Neuronal stem cell (in vitro differentiated cells): ENCODE measurements at regions not wholly inside any gene's neighbourhood (a gene's known extent, or its start where the extent isn't known, plus 50 kb on each side); places are given as distances from the start of the nearest gene placed in this dataset.

Source experiments
- DNase-seq: peaks from one replicate; pipeline ENCODE4 v3.0.0-alpha.2; 2013; ENCODE audit warnings: low spot score
- H2AFZ ChIP-seq: one replicate; pipeline ENCODE4 v1.6.1; 2013; ENCODE audit warnings: mild to moderate bottlenecking, low read length, inconsistent platforms
- H2AK5ac ChIP-seq: 2 replicates; pipeline ENCODE4 v1.6.1; 2013; ENCODE audit warnings: low read depth, mild to moderate bottlenecking, inconsistent platforms, low read length, moderate library complexity, mixed read lengths
- H2BK120ac ChIP-seq: 2 replicates; pipeline ENCODE4 v1.6.1; 2013; ENCODE audit warnings: low read depth, mild to moderate bottlenecking, inconsistent platforms, low read length, moderate library complexity, mixed read lengths
- H2BK12ac ChIP-seq: one replicate; pipeline ENCODE4 v1.6.1; 2013; ENCODE audit warnings: low read length, inconsistent platforms
- H2BK15ac ChIP-seq: 2 replicates; pipeline ENCODE4 v1.6.1; 2013; ENCODE audit warnings: mild to moderate bottlenecking, low read length, inconsistent platforms, mixed read lengths
- H2BK5ac ChIP-seq: one replicate; pipeline ENCODE4 v1.6.1; 2013; ENCODE audit warnings: inconsistent platforms, mild to moderate bottlenecking, low read length, moderate library complexity
- H3K14ac ChIP-seq: one replicate; pipeline ENCODE4 v1.6.1; 2013; ENCODE audit warnings: low read length, inconsistent platforms
- H3K18ac ChIP-seq: 2 replicates; pipeline ENCODE4 v1.6.1; 2013; ENCODE audit warnings: low read length, inconsistent platforms
- H3K23ac ChIP-seq: 2 replicates; pipeline ENCODE4 v1.6.1; 2013; ENCODE audit warnings: low read depth, mild to moderate bottlenecking, mixed read lengths, low read length, inconsistent platforms; ENCODE audit not compliant: poor library complexity
- H3K27ac ChIP-seq: replicated peaks from 3 replicates; pipeline ENCODE4 v1.5.1; 2013; ENCODE audit warnings: low read length, inconsistent platforms
- H3K27me3 ChIP-seq, 3 experiments: 2 replicates each; pipeline ENCODE4 v1.6.1; 2013; ENCODE audit warnings: low read length in 3 of 3, mild to moderate bottlenecking in 2 of 3, inconsistent platforms in 1 of 3, low read depth in 1 of 3, mixed read lengths in 1 of 3, moderate library complexity in 1 of 3; ENCODE audit not compliant: control insufficient read depth in 3 of 3, insufficient read depth in 3 of 3
- H3K36me3 ChIP-seq, 2 donors: replicated peaks in 1 of 2; 2 replicates each; pipeline ENCODE4 v1.6.1; 2013; ENCODE audit warnings: low read length in 2 of 2; ENCODE audit not compliant: control insufficient read depth in 2 of 2, insufficient read depth in 2 of 2
- H3K4ac ChIP-seq: 2 replicates; pipeline ENCODE4 v1.6.1; 2013; ENCODE audit warnings: inconsistent platforms, mild to moderate bottlenecking, low read length, moderate library complexity
- H3K4me1 ChIP-seq, 2 donors: 1 replicate in 1 of 2; 2 replicates in 1 of 2; pipeline ENCODE4 v1.6.1; 2013; ENCODE audit warnings: low read length in 2 of 2, low read depth in 1 of 2; ENCODE audit not compliant: control insufficient read depth in 2 of 2, insufficient read depth in 1 of 2
- H3K4me2 ChIP-seq: one replicate; pipeline ENCODE4 v1.6.1; 2013; ENCODE audit warnings: mild to moderate bottlenecking, low read length, inconsistent platforms; ENCODE audit not compliant: insufficient read depth, poor library complexity, severe bottlenecking
- H3K4me3 ChIP-seq, 2 donors: 2 replicates each; pipeline ENCODE4 v1.5.1; 2013; ENCODE audit warnings: low read length in 2 of 2, mild to moderate bottlenecking in 2 of 2, inconsistent platforms in 1 of 2, moderate library complexity in 1 of 2
- H3K79me1 ChIP-seq: one replicate; pipeline ENCODE4 v1.6.1; 2013; ENCODE audit warnings: low read depth, mild to moderate bottlenecking, inconsistent platforms, low read length, moderate library complexity
- H3K9ac ChIP-seq: one replicate; pipeline ENCODE4 v1.6.1; 2013; ENCODE audit warnings: mild to moderate bottlenecking, low read depth, low read length, inconsistent platforms; ENCODE audit not compliant: poor library complexity
- H3K9me3 ChIP-seq, 2 donors: replicated peaks in 1 of 2; 2 replicates each; pipeline versions ENCODE3 to v1.6.1; 2013; ENCODE audit warnings: low read length in 2 of 2, mild to moderate bottlenecking in 2 of 2, inconsistent platforms in 1 of 2, low read depth in 1 of 2, mixed read lengths in 1 of 2, moderate library complexity in 1 of 2; ENCODE audit not compliant: control insufficient read depth in 2 of 2, insufficient read depth in 1 of 2
- H4K8ac ChIP-seq: one replicate; pipeline ENCODE4 v1.6.1; 2013; ENCODE audit warnings: low read depth, mild to moderate bottlenecking, inconsistent platforms, low read length, moderate library complexity
- H4K91ac ChIP-seq: one replicate; pipeline ENCODE4 v1.6.1; 2013; ENCODE audit warnings: low read length, low read depth, mild to moderate bottlenecking, inconsistent platforms; ENCODE audit not compliant: poor library complexity
- WGBS, 2 donors: extraction: QIAGEN DNeasy Blood & Tissue Kit; methylation state at CpG; one replicate each; pipeline ENCODE4 v1.1.7; 2013; ENCODE audit warnings: missing lambda C conversion rate in 2 of 2, mixed read lengths in 1 of 2; ENCODE audit not compliant: insufficient read length in 2 of 2, insufficient replicate concordance in 1 of 2; ENCODE audit errors: extremely low coverage in 2 of 2; 5-methylcytosine and 5-hydroxymethylcytosine counted together

DNA sequence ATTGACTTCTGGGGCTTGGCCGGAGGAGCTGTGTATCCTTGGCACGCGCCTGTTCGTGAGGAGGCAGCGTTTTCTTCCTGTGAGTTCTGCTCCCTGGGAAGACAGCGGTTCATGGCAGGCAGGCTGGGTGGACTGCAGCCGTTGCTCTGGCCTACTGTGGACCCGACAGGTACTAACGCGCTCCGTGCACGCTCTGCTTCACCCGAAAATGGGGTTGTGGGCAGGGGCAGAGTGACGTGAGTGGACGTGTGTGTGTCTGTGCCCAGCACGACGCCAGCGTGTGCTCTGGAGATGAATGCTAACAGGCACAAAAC is 179.1 kb downstream of the KIF26A start:
- peak overlapping the region; percentile 31 for H3K18ac ChIP-seq
- H4K91ac ChIP-seq = peak overlapping the region; percentile 26
- H2AK5ac ChIP-seq = no peak overlapping the region
- no peak overlapping the region for H2AFZ ChIP-seq
- no peak for DNase-seq
- H3K79me1 ChIP-seq = no peaks in the 10 kb centered on the region
- H3K14ac ChIP-seq = no peak overlapping the region
- H2BK120ac ChIP-seq = no peak overlapping the region
- no peak overlapping the region for H2BK12ac ChIP-seq
- peaks cover 0 to 28% (median 0%) of the 10 kb centered on the region in 3 experiments for H3K27me3 ChIP-seq
- H3K9me3 ChIP-seq = no peaks in the 10 kb centered on the region
- H3K4me1 ChIP-seq = no peaks in the 10 kb centered on the region
- H3K36me3 ChIP-seq = no peaks in the 10 kb centered on the region
- H3K4ac ChIP-seq = no peak overlapping the region
- no peak overlapping the region for H2BK5ac ChIP-seq
- H4K8ac ChIP-seq = no peak overlapping the region
- H2BK15ac ChIP-seq = no peak overlapping the region
- no peak overlapping the region for H3K4me2 ChIP-seq
- no peak overlapping the region for H3K23ac ChIP-seq
- peak overlapping the region; percentile 10 for H3K9ac ChIP-seq
- WGBS, 2 donors = no CpG with 5 or more reads among the region's 18 CpGs
- H3K4me3 ChIP-seq = no peak overlapping the region
- H3K27ac ChIP-seq = no peak overlapping the region

DNA sequence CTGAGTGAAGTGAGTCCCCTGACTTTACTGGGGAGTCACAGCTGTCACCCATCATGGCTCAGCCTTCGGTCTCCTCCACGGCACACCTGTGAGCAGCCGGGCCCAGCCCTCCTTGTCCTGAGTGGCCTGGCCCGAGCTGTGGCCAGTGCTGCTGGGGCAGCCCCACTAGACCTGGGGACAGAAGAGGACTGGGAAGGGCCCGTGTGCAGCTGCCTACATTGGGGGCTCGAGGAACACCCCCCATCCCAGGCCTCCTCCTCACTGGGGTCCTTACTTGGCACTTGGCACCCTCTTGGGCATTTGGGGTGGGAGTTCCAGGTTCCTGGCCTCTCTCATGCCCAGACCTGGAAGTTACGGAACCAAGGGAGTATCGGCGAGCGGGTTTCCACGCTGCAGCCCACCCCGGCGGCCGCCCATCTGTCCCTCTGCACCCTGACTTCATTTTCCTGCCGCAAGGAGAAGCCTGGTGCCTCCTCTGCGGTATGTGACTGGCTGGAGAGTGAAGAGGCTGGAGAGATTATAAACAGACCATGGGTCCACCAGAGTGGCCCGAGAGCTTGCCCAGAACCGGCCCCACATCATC is 179.7 kb downstream of the KIF26A start:
- Histone ChIP-seq H3K4ac (no peak overlapping the region), H4K8ac (no peak overlapping the region), H3K27me3 (peaks cover 0 to 28% (median 0%) of the 10 kb centered on the region in 3 experiments), H2BK5ac (no peak overlapping the region), H2BK12ac (no peak overlapping the region), H3K9me3 (peaks cover 0 to 3% of the 10 kb centered on the region in 2 donors), H3K9ac (no peak overlapping the region), H4K91ac (no peak overlapping the region), H2AFZ (no peak overlapping the region), H3K23ac (no peak overlapping the region), H3K27ac (no peak overlapping the region), H3K4me2 (no peak overlapping the region), H3K4me3 (no peak overlapping the region), H3K14ac (no peak overlapping the region), H2AK5ac (peak overlapping the region; percentile 10), H2BK120ac (peak overlapping the region; percentile 31), H3K4me1 (peaks cover 0 to 4% of the 10 kb centered on the region in 2 donors), H3K36me3 (no peaks in the 10 kb centered on the region), H2BK15ac (no peak overlapping the region), H3K79me1 (no peaks in the 10 kb centered on the region), H3K18ac (no peak overlapping the region)
- WGBS, 2 donors = no CpG with 5 or more reads among the region's 18 CpGs
- no peak for DNase-seq

- no CpG with 5 or more reads among the region's 25 CpGs for WGBS, 2 donors
- DNase-seq = no peak
These were observed 180.4 kb downstream of the KIF26A start for GRCh38 chr14:104318558-104319490.

More at GRCh38 chr14:104318558-104319490, 180.4 kb downstream of the KIF26A start:
- peaks cover 0 to 30% (median 0%) of the 10 kb centered on the region in 3 experiments for H3K27me3 ChIP-seq
- H3K27ac ChIP-seq = no peak overlapping the region
- H3K18ac ChIP-seq = peak overlapping the region; percentile 90
- H3K4me2 ChIP-seq = no peak overlapping the region
- peak overlapping the region; percentile 82 for H4K8ac ChIP-seq
- H3K36me3 ChIP-seq = no peaks in the 10 kb centered on the region
- no peak overlapping the region for H4K91ac ChIP-seq
- H2BK12ac ChIP-seq = peak overlapping the region; percentile 58
- peaks cover 0 to 5% of the 10 kb centered on the region in 2 donors for H3K4me1 ChIP-seq
- H2AFZ ChIP-seq = no peak overlapping the region
- no peak overlapping the region for H3K9ac ChIP-seq
- peak overlapping the region; percentile 53 for H3K4ac ChIP-seq
- no peaks in the 10 kb centered on the region for H3K79me1 ChIP-seq
- H2AK5ac ChIP-seq = peak overlapping the region; percentile 70
- no peak overlapping the region for H3K23ac ChIP-seq
- H3K9me3 ChIP-seq = peaks cover 0 to 3% of the 10 kb centered on the region in 2 donors
- peak overlapping the region; percentile 65 for H2BK15ac ChIP-seq
- H2BK5ac ChIP-seq = peak overlapping the region; percentile 66
- H3K4me3 ChIP-seq = no peak overlapping the region
- H2BK120ac ChIP-seq = peak overlapping the region; percentile 31
- H3K14ac ChIP-seq = peak overlapping the region; percentile 56
